Activated CD4-positive, alpha-beta T cell treated with anti-CD3 and anti-CD28 coated beads, Interleukin-2, amount 50 U/mL, for 4 hours (primary cell): ENCODE measurements at regions not wholly inside any gene's neighbourhood (a gene's known extent, or its start where the extent isn't known, plus 50 kb on each side); places are given as distances from the start of the nearest gene placed in this dataset.
"Not testable (repeated sequence)": the region's sequence is repeated elsewhere in the genome, so short reads cannot be mapped to it uniquely, and the experiment has no call there.

Experiments used
- DNase-seq, 2 experiments: peaks; one replicate each; pipeline ENCODE4 v3.0.0-alpha.2; 2020

- DNase-seq, result no peak
These were observed 1437.9 kb downstream of the REEP3 start for GRCh38 chr10:64959116-64959515.

- no peak for DNase-seq
These were observed 1438.7 kb downstream of the REEP3 start for GRCh38 chr10:64959883-64960282.

GRCh38 chr10:64973391-64973790, 1452.2 kb downstream of the REEP3 start:
- no peak for DNase-seq

- no peak for DNase-seq
These were observed 1454.9 kb downstream of the REEP3 start for GRCh38 chr10:64976150-64976549.

- no peak for DNase-seq
These were observed 1456.7 kb downstream of the REEP3 start for GRCh38 chr10:64977915-64978314.

- DNase-seq, result no peak
These were observed 1475.7 kb downstream of the REEP3 start for GRCh38 chr10:64996886-64997285.

GRCh38 chr10:65010845-65011244, 1489.6 kb downstream of the REEP3 start:
- no peak for DNase-seq

GRCh38 chr10:65017523-65017922, 1496.3 kb downstream of the REEP3 start:
- no peak for DNase-seq

- no peak for DNase-seq
These were observed 1503.7 kb downstream of the REEP3 start for GRCh38 chr10:65024886-65025285.

- no peak for DNase-seq
These were observed 1509.1 kb downstream of the REEP3 start for GRCh38 chr10:65030263-65030662.

GRCh38 chr10:65032867-65033769, 1511.9 kb downstream of the REEP3 start:
- DNase-seq, result no peak

GRCh38 chr10:65033957-65034356, 1512.8 kb downstream of the REEP3 start:
- DNase-seq, result no peak

GRCh38 chr10:65040796-65041195, 1519.6 kb downstream of the REEP3 start:
- no peak for DNase-seq

- no peak for DNase-seq
These were observed 1520.1 kb downstream of the REEP3 start for GRCh38 chr10:65041307-65041706.

GRCh38 chr10:65042496-65042895, 1521.3 kb downstream of the REEP3 start:
- DNase-seq, result no peak

- no peak for DNase-seq
These were observed 1525.6 kb downstream of the REEP3 start for GRCh38 chr10:65046831-65047230.

- not testable (repeated sequence) for DNase-seq
These were observed 1530.9 kb downstream of the REEP3 start for GRCh38 chr10:65052111-65052510.

GRCh38 chr10:65053397-65053796, 1532.2 kb downstream of the REEP3 start:
- DNase-seq, result not testable (repeated sequence)

GRCh38 chr10:65053831-65054351, 1532.7 kb downstream of the REEP3 start:
- not testable (repeated sequence) for DNase-seq

GRCh38 chr10:65054701-65055100, 1533.5 kb downstream of the REEP3 start:
- DNase-seq, result not testable (repeated sequence)

GRCh38 chr10:65065278-65065677, 1544.1 kb downstream of the REEP3 start:
- DNase-seq, result no peak

- no peak for DNase-seq
These were observed 1562.0 kb downstream of the REEP3 start for GRCh38 chr10:65083222-65083621.

GRCh38 chr10:65090991-65091390, 1569.8 kb downstream of the REEP3 start:
- DNase-seq, result no peak

GRCh38 chr10:65100146-65100545, 1578.9 kb downstream of the REEP3 start:
- no peak for DNase-seq
